T-helper 17 cell (primary cell): ENCODE measurements at regions not wholly inside any gene's neighbourhood (a gene's known extent, or its start where the extent isn't known, plus 50 kb on each side); places are given as distances from the start of the nearest gene placed in this dataset.
"Not testable (repeated sequence)": the region's sequence is repeated elsewhere in the genome, so short reads cannot be mapped to it uniquely, and the experiment has no call there.

Experiments
- ATAC-seq: fragments of 150-1000 bp; cut with Tn5 transposase; 2 replicates; pipeline ENCODE4 v1.10.0; 2021; ENCODE audit warnings: mild to moderate bottlenecking, moderate library complexity
- DNase-seq, 3 donors: peaks; one replicate each; pipeline versions ENCODE4 v3.0.0 to v3.0.0-alpha.2; 2020 to 2021
- H3K9me3 ChIP-seq: one replicate; pipeline ENCODE4 v1.7.0; 2013; ENCODE audit warnings: low read length, mild to moderate bottlenecking; ENCODE audit not compliant: control insufficient read depth, poor library complexity, severe bottlenecking
- H3K27ac Mint-ChIP-seq: one replicate; pipeline ENCODE4 v1.8.0; 2022; ENCODE audit warnings: mild to moderate bottlenecking, moderate library complexity, mixed read lengths
- H3K27me3 Mint-ChIP-seq: one replicate; pipeline ENCODE4 v1.8.0; 2022; ENCODE audit warnings: mixed read lengths
- H3K36me3 Mint-ChIP-seq: one replicate; pipeline ENCODE4 v1.8.0; 2022; ENCODE audit warnings: low read depth, mixed read lengths
- H3K4me1 Mint-ChIP-seq: one replicate; pipeline ENCODE4 v1.8.0; 2022; ENCODE audit warnings: mild to moderate bottlenecking, mixed read lengths
- H3K4me3 Mint-ChIP-seq: one replicate; pipeline ENCODE4 v1.8.0; 2022; ENCODE audit warnings: mild to moderate bottlenecking, moderate library complexity, mixed read lengths

DNA sequence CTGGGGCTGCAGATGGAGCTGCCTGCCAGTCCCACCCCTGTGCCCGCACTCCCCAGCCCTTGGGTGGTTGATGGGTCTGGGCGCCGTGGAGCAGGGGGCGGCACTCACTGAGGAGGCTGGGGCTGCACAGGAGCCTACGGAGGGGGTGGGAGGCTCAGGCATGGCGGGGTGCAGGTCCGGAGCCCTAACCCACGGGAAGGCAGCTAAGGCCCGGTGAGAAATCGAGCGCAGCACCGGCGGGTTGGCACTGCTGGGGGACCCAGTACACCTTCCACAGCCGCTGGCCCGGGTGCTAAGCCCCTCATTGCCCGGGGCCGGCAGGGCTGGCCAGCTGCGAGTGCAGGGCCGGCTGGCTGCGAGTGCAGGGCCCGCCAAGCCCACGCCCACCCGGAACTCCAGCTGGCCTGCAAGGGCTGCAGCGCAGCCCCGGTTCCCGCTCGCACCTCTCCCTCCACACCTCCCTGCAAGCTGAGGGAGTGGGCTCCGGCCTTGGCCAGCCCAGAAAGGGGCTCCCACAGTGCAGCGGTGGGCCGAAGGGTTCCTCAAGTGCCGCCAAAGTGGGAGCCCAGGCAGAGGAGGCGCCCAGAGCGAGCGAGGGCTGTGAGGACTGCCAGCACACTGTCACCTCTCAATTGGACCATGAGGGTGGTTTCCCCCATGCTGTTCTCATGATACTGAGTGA lies 80.8 kb upstream of the LUZP2 start:
- not testable (repeated sequence) for H3K27ac Mint-ChIP-seq, H3K4me1 Mint-ChIP-seq, H3K4me3 Mint-ChIP-seq, H3K27me3 Mint-ChIP-seq, ATAC-seq, H3K9me3 ChIP-seq, H3K36me3 Mint-ChIP-seq
- peak in 1 of 3 donors; percentile 9 for DNase-seq

DNA sequence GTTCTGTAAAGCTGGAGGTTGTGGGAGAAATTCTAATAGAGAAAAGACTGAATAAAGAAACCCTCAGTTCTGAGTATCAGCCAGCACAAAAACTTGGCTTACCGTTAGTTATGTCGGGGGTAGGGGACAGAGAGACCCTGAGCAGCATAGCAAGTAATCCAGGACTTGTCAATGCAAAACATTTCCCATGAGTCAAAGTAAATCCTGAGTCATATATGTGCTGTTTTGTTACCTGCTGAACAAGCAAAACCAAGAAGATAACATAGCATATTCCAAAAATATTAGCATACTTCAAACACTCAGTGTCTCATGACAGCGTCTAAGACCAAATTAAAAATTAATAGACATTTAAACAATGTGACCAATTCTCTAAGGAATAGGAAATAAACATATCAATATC lies 75.1 kb upstream of the LUZP2 start:
- ATAC-seq, result no peak
- no peak overlapping the region for H3K4me3 Mint-ChIP-seq

DNA sequence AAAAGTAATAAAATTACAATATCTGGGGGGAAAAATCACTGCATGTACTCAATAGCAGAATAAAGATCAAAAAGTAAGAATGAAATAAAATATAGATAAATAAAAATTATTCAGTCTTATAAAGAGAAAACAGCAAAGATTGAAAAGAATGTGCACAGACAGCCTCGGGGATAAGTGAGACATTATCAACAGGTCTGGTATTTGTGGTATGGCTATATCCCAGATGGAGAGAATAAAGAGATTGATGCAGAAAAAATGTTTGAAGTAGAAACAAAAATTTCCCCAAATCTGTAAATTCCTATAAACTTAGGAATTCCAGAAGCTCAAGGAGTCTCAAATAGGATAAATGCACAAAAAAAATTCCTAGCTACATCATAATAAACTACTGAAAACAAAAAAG lies 74.5 kb upstream of the LUZP2 start:
- no peaks in the 10 kb centered on the region for H3K9me3 ChIP-seq
- Mint-ChIP-seq H3K4me1 (no peaks in the 10 kb centered on the region), H3K27ac (no peak overlapping the region), H3K4me3 (no peak overlapping the region), H3K27me3 (no peaks in the 10 kb centered on the region), H3K36me3 (no peaks in the 10 kb centered on the region)
- no peak for DNase-seq
- no peak for ATAC-seq

More for the DNA sequence above, 75.1 kb upstream of the LUZP2 start:
- H3K9me3 ChIP-seq, result no peaks in the 10 kb centered on the region
- no peak for DNase-seq
- H3K27me3 Mint-ChIP-seq, result no peaks in the 10 kb centered on the region
- no peaks in the 10 kb centered on the region for H3K36me3 Mint-ChIP-seq
- no peaks in the 10 kb centered on the region for H3K4me1 Mint-ChIP-seq
- no peak overlapping the region for H3K27ac Mint-ChIP-seq

GRCh38 chr11:24437123-24437522 lies 59.7 kb upstream of the LUZP2 start:
- H3K9me3 ChIP-seq, result no peaks in the 10 kb centered on the region
- H3K4me3 Mint-ChIP-seq, result no peak overlapping the region
- DNase-seq (no peak), ATAC-seq (no peak)
- H3K27me3 Mint-ChIP-seq, result no peaks in the 10 kb centered on the region
- no peaks in the 10 kb centered on the region for H3K36me3 Mint-ChIP-seq
- H3K4me1 Mint-ChIP-seq, result no peaks in the 10 kb centered on the region
- no peak overlapping the region for H3K27ac Mint-ChIP-seq
